ENCODE measurements at regions not wholly inside any gene's neighbourhood (a gene's known extent, or its start where the extent isn't known, plus 50 kb on each side); places are given as distances from the start of the nearest gene placed in this dataset.

DNA sequence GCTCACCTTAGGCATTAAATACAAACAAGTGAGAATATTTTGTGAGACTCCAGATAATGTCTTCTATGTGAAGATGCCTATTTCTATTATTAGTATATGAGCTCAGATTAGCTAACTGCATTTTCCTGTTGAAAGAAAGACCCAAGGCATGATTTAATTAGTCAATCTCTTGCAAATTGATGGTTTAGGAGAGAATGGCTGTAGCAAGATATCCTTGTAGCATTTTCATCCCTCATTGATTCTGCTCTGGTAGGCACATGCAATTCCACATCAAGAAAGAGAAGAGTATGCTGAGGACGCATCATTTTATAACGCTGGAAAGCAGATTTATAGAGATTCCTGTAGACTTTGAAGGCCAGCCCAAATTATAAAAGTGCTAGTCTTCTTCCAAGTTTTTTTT, 332.0 kb downstream of the SOX11 start:
- ATAC-seq (no peak), DNase-seq (ENCODE audit: low read depth, low spot score) (no peak)
- H3K27ac ChIP-seq (ENCODE audit: low read length), result no peak overlapping the region
- BruUV-seq (replicated peaks), result no TSS peak
- no peaks in the 10 kb centered on the region for H3K9me3 ChIP-seq (ENCODE audit: control insufficient read depth, insufficient read depth, low read depth, low read length)
- in situ Hi-C loops (cut with HindIII; ENCODE audit: low pct_unique_long_range_greater_than_20kb, low sequenced_read_pairs) (no loop called here), intact Hi-C loops (cut with micrococcal nuclease; ENCODE audit: unreplicated experiment) (no loop called here)
- ChIA-PET POLR2A (no interaction called here), CTCF (no interaction called here)
- no peak overlapping the region for H3K4me3 ChIP-seq (ENCODE audit: low read depth in 2 of 2, low read length in 2 of 2)
- H3K27me3 ChIP-seq (ENCODE audit: control insufficient read depth, insufficient read depth, low read length), result no peaks in the 10 kb centered on the region
- TF ChIP-seq TCF7L2 (IDR thresholded peaks at IDR 0.05; ENCODE audit: low read depth, low read length), result no peak
- no peak for TF ChIP-seq POLR2AphosphoS5 (IDR thresholded peaks at IDR 0.05; ENCODE audit: low read depth, low read length)
- H3K36me3 ChIP-seq (ENCODE audit: control insufficient read depth, insufficient read depth, low read length), result no peaks in the 10 kb centered on the region
- H3K4me1 ChIP-seq (ENCODE audit: control insufficient read depth, insufficient read depth, low read length), result no peaks in the 10 kb centered on the region

DNA sequence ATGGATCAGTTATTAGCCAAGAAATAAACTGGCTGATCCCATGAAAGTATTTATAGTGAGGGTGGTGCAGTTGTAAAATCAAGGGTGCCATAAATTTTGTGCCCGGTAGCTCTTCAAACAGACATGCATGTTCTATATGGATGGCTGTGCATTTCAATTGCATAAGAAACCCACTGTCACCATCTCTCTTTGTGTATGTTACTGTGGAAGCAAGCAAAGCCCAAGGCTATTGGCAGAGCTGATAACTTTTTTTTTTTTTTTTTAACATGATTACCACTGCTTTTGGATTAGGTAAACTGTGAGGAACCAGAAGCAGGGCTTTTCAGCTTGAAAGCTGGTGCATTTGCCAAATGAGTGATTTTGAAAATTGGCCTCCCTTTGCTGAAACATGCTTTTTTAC, 332.6 kb downstream of the SOX11 start:
- no peak for ATAC-seq
- Histone ChIP-seq H3K4me3 (ENCODE audit: low read depth in 2 of 2, low read length in 2 of 2) (no peak overlapping the region), H3K27me3 (ENCODE audit: control insufficient read depth, insufficient read depth, low read length) (no peaks in the 10 kb centered on the region), H3K27ac (ENCODE audit: low read length) (no peak overlapping the region), H3K4me1 (ENCODE audit: control insufficient read depth, insufficient read depth, low read length) (no peaks in the 10 kb centered on the region), H3K9me3 (ENCODE audit: control insufficient read depth, insufficient read depth, low read depth, low read length) (no peaks in the 10 kb centered on the region), H3K36me3 (ENCODE audit: control insufficient read depth, insufficient read depth, low read length) (no peaks in the 10 kb centered on the region)
- BruUV-seq (replicated peaks), result no TSS peak
- ChIA-PET CTCF (no interaction called here), POLR2A (no interaction called here)
- no peak for DNase-seq (ENCODE audit: low read depth, low spot score)
- intact Hi-C loops (cut with micrococcal nuclease; ENCODE audit: unreplicated experiment), result no loop called here
- TF ChIP-seq TCF7L2 (IDR thresholded peaks at IDR 0.05; ENCODE audit: low read depth, low read length), result no peak
- TF ChIP-seq POLR2AphosphoS5 (IDR thresholded peaks at IDR 0.05; ENCODE audit: low read depth, low read length), result no peak
- TF ChIP-seq, protein P1, sequence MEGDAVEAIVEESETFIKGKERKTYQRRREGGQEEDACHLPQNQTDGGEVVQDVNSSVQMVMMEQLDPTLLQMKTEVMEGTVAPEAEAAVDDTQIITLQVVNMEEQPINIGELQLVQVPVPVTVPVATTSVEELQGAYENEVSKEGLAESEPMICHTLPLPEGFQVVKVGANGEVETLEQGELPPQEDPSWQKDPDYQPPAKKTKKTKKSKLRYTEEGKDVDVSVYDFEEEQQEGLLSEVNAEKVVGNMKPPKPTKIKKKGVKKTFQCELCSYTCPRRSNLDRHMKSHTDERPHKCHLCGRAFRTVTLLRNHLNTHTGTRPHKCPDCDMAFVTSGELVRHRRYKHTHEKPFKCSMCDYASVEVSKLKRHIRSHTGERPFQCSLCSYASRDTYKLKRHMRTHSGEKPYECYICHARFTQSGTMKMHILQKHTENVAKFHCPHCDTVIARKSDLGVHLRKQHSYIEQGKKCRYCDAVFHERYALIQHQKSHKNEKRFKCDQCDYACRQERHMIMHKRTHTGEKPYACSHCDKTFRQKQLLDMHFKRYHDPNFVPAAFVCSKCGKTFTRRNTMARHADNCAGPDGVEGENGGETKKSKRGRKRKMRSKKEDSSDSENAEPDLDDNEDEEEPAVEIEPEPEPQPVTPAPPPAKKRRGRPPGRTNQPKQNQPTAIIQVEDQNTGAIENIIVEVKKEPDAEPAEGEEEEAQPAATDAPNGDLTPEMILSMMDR (IDR thresholded peaks at IDR 0.05), result no peak
- TF ChIP-seq, protein P2, sequence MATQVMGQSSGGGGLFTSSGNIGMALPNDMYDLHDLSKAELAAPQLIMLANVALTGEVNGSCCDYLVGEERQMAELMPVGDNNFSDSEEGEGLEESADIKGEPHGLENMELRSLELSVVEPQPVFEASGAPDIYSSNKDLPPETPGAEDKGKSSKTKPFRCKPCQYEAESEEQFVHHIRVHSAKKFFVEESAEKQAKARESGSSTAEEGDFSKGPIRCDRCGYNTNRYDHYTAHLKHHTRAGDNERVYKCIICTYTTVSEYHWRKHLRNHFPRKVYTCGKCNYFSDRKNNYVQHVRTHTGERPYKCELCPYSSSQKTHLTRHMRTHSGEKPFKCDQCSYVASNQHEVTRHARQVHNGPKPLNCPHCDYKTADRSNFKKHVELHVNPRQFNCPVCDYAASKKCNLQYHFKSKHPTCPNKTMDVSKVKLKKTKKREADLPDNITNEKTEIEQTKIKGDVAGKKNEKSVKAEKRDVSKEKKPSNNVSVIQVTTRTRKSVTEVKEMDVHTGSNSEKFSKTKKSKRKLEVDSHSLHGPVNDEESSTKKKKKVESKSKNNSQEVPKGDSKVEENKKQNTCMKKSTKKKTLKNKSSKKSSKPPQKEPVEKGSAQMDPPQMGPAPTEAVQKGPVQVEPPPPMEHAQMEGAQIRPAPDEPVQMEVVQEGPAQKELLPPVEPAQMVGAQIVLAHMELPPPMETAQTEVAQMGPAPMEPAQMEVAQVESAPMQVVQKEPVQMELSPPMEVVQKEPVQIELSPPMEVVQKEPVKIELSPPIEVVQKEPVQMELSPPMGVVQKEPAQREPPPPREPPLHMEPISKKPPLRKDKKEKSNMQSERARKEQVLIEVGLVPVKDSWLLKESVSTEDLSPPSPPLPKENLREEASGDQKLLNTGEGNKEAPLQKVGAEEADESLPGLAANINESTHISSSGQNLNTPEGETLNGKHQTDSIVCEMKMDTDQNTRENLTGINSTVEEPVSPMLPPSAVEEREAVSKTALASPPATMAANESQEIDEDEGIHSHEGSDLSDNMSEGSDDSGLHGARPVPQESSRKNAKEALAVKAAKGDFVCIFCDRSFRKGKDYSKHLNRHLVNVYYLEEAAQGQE (IDR thresholded peaks at IDR 0.05; ENCODE audit: insufficient read depth in 1 of 2, low read depth in 2 of 2, low read length in 1 of 2), result no peak
- in situ Hi-C loops (cut with HindIII; ENCODE audit: low pct_unique_long_range_greater_than_20kb, low sequenced_read_pairs), result no loop called here

DNA sequence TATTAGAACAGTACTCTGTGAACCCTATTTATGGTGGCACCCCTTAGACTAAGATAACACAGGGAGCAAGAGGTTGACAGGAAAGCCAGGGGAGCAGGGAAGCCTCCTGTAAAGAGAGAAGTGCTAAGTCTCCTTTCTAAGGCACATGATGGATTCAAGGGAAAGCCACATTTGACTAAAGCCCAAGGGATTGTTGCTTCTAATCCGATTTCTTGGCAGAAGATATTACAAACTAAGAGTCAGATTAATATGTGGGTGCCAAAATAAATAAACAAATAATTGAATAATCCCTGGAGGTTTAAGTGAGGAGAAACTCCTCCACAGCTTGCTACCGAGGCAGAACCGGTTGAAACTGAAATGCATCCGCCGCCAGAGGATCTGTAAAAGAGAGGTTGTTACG, 333.2 kb downstream of the SOX11 start:
- H3K27me3 ChIP-seq (ENCODE audit: control insufficient read depth, insufficient read depth, low read length), result no peaks in the 10 kb centered on the region
- no peak for TF ChIP-seq SIN3A (IDR thresholded peaks at IDR 0.05; ENCODE audit: borderline replicate concordance, insufficient read depth, low read depth, low read length)
- TF ChIP-seq, protein P2 (IDR thresholded peaks at IDR 0.05; ENCODE audit: insufficient read depth in 1 of 2, low read depth in 2 of 2, low read length in 1 of 2), result no peak
- TF ChIP-seq, protein P1 (IDR thresholded peaks at IDR 0.05), result no peak
- no peak for TF ChIP-seq TCF7L2 (IDR thresholded peaks at IDR 0.05; ENCODE audit: low read depth, low read length)
- no peak for TF ChIP-seq POLR2AphosphoS5 (IDR thresholded peaks at IDR 0.05; ENCODE audit: low read depth, low read length)
- ATAC-seq, result no peak
- H3K9me3 ChIP-seq (ENCODE audit: control insufficient read depth, insufficient read depth, low read depth, low read length), result no peaks in the 10 kb centered on the region
- no peak overlapping the region for H3K27ac ChIP-seq (ENCODE audit: low read length)
- BruUV-seq (replicated peaks), result no TSS peak
- in situ Hi-C loops (cut with HindIII; ENCODE audit: low pct_unique_long_range_greater_than_20kb, low sequenced_read_pairs) (no loop called here), intact Hi-C loops (cut with micrococcal nuclease; ENCODE audit: unreplicated experiment) (no loop called here)
- no peaks in the 10 kb centered on the region for H3K4me1 ChIP-seq (ENCODE audit: control insufficient read depth, insufficient read depth, low read length)
- H3K4me3 ChIP-seq (ENCODE audit: low read depth in 2 of 2, low read length in 2 of 2), result no peak overlapping the region
- no peaks in the 10 kb centered on the region for H3K36me3 ChIP-seq (ENCODE audit: control insufficient read depth, insufficient read depth, low read length)
- CTCF ChIA-PET, result no interaction called here
- DNase-seq (ENCODE audit: low read depth, low spot score), result no peak
- POLR2A ChIA-PET, result no interaction called here
